ENCODE measurements at regions not wholly inside any gene's neighbourhood (a gene's known extent, or its start where the extent isn't known, plus 50 kb on each side); places are given as distances from the start of the nearest gene placed in this dataset.

DNA sequence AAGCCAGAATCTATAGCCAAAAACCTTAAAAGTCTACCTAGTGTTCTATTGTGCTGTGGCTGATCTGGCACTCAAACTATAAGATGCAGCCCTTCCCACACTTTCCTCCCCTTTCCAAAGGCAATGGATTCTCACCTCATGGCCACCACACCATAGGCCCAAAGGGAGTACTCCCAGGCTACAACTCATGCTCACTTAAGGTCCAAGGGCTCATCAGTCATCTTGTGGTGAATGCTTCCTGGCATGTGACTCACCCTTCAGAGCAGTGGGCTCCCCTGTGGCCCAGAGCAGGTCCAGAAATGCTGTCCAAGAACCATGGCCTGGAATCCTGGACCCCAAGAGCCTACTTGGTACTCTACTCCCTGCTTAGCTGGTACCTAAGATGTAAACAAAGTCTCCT is 181.0 kb downstream of the CHRDL1 start:
- TF ChIP-seq CTCF (conservative IDR thresholded peaks at IDR 0.05 in 1 of 2, IDR thresholded peaks at IDR 0.05 in 1 of 2; ENCODE audit: low read depth in 1 of 2, low read length in 2 of 2) (no peak), EZH2 (IDR thresholded peaks at IDR 0.05; ENCODE audit: low read length, missing control alignments) (no peak)

Measured in fibroblast of lung (primary cell).